GM11168 (cell line): ENCODE measurements at regions not wholly inside any gene's neighbourhood (a gene's known extent, or its start where the extent isn't known, plus 50 kb on each side); places are given as distances from the start of the nearest gene placed in this dataset.

ENCODE experiments used
- in situ Hi-C: fragments of 300-500 bp; cut with MboI; formaldehyde crosslinking; loops from one replicate; pipeline ENCODE4 v1.12.0; 2022; ENCODE audit warnings: low sequenced_read_pairs; ENCODE audit not compliant: unreplicated experiment

- in situ Hi-C loops = no loop called here
Observed at GRCh38 chr14:98298481-98299244, 973.3 kb downstream of the BCL11B start.

DNA sequence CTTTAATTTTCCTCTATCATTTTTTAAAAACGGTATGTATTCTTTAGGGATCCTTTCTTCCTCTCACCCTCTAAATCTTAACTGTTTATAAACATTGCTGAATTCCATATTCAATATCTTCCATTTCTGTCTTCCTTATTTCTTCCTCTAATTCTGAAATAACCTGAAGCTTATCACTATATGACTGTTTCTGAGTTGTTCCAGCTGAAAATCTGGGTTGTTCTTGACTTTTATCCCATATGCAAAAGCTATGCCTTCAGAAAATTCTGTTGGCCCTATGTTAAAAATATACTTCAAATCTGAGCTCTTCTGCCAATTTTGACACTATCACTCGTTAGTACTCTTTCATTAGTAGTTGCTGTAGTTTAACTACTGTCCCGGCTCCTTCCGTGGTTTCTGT, 970.3 kb downstream of the BCL11B start:
- in situ Hi-C loops = no loop called here

- in situ Hi-C loops = no loop called here
Observed at GRCh38 chr14:98304574-98304973, 967.4 kb downstream of the BCL11B start.

GRCh38 chr14:98309591-98309990, 962.4 kb downstream of the BCL11B start:
- in situ Hi-C loops = no loop called here

GRCh38 chr14:98312006-98312405, 960.0 kb downstream of the BCL11B start:
- in situ Hi-C loops = no loop called here

DNA sequence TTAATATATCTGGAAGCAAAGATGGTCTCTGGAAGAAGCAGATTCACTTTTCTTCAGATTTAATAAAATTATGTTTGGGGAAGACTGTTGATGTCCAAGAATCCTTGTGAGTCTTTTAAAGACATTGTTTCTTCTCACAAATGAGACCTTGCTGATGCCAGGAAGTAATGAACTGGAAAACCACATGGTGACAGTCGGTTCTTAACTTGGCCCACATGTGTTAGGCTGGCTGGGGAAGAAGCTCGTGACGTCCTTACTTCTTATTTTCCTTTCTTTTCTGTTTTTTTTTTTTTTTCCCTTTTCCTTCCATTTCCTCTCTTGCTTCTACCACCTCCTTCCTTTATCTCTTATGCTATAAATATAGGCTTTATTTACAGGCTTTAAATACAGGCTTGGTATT, 950.2 kb downstream of the BCL11B start:
- in situ Hi-C loops = no loop called here

DNA sequence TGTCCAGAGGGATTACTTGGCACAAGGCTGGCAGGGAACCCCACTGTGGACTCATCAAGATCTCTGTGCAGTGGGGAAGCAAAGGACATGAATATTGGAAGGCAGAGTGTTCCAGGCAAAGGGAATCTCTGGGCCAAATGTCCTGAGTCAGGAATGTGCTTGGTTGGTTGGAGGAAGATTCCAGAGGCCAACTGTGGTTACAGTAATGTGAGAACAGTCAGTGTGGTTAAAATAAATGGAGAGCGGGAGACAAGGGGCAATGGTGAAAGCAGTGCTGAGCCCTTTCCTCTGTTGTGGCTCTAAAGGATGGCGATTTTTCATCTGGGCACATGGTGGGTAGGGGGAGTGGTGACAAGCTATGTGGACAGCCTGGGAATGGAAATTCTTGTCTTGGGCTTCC, 948.2 kb downstream of the BCL11B start:
- in situ Hi-C loops = no loop called here

DNA sequence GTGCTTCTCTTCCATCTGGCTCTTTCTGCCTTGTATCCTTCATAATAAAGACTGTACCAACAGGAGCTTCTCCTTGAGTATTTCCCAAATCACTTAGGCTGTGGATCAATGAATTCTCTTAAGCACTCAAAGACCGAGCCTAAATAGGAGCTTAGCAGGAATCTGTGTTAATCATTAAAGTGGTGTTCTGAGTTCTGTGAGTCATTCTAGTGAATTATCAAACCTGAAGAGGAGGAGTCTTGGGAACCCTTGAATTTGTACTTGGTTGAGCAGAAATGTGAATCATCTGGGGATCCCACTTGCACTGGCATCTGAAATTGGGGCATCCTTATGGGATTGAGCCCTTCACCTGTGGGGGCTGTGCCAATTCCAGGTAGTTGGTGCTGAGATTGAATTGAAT, 946.2 kb downstream of the BCL11B start:
- in situ Hi-C loops = no loop called here

GRCh38 chr14:98328496-98328895, 943.5 kb downstream of the BCL11B start:
- in situ Hi-C loops = no loop called here

DNA sequence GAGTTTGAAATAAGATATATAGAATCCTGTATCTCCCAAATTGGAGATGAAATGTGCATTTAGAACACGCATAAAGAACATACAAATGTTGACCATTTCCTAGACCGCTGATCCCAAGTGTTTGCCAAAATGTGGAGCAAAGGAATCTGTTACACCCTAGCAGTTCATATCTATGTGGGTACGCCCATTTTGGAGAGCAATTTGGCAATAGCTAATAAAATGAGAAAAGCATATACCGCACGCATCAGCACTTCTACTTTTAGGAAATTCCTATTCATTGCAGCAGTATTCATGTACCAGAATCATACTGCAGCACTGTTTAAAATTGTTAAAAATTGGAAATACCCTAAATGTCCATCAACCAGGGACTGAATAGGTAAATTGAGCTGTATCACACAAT, 937.8 kb downstream of the BCL11B start:
- in situ Hi-C loops = no loop called here

DNA sequence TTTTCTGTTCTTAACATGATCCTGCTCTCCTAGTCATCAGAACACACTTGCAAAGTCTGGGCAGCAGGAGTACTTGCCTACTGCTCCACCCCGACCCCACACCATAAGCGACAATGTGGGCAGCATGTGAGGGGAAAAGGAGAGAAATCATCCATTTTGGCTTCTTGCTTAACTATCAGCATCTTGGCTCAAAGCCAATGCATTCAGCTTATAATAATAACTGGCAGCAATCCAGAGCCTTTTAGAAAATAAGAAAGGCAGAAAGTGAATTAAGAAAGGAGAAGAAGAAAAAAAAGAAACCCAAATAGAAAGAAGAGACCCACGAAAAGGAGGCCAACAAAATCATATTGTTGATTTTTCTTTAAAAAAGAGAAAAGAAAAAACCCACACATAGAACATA, 930.8 kb downstream of the BCL11B start:
- in situ Hi-C loops = no loop called here

GRCh38 chr14:98345161-98345560, 926.8 kb downstream of the BCL11B start:
- in situ Hi-C loops = no loop called here

DNA sequence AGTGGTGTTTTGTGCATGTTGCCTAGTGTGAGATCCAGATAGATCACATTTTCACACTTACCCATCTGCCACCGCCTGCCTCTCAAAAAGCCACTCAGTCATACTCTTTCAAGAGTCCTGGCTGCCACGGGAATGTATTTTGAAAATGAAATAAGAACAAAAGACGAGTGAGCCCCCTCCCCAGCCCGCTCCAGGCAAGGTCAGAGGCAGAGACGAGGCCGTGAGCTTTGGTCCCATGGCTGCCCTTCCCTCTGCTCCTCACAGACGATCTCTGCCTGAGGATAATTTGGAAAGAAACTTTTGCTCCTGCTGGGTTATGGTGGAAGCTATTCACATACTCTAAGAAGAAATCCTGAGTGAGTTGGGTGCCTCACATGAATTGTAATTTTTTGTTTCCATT, 924.3 kb downstream of the BCL11B start:
- in situ Hi-C loops = no loop called here

DNA sequence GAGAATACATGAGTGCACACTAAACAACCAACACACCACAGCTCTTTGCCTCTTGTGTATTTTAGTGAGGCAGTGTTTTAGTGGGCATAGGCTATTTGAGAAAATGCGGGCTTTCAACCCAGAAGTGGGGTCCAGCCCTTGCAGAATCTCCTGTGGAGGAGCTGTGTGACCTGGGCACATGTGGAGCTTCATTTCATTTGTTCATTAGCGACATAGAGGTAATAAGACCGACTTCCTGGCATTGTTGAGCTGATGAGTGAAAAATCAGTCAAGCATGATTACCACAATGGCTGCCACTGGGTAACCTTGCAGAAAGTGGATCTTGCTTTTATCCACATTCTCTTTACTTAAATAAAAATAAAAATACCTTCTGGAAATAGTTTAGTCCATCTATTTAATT, 923.5 kb downstream of the BCL11B start:
- in situ Hi-C loops = no loop called here

GRCh38 chr14:98350213-98350612, 921.8 kb downstream of the BCL11B start:
- in situ Hi-C loops = no loop called here

DNA sequence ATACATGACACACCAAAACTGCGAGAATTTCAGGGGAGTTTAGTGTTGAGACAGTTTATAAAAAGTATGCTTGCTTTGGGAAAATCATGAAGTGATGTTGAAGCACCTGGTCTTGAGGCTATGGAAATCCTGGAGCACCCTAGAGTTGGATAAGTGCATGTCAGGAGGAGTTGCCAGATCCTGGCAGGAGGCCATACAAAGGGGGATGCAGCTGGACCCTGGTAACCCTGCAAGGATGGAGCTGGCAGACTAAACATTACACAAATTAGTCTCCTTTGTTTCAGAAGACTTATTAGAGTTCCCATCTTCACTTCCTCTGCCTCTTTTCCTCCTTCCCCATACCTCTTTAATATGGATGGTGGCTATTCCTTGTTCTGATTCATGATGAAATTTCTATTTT, 907.0 kb downstream of the BCL11B start:
- in situ Hi-C loops = no loop called here

GRCh38 chr14:98366429-98366828, 905.6 kb downstream of the BCL11B start:
- in situ Hi-C loops = no loop called here

GRCh38 chr14:98368221-98368620, 903.8 kb downstream of the BCL11B start:
- in situ Hi-C loops = no loop called here

DNA sequence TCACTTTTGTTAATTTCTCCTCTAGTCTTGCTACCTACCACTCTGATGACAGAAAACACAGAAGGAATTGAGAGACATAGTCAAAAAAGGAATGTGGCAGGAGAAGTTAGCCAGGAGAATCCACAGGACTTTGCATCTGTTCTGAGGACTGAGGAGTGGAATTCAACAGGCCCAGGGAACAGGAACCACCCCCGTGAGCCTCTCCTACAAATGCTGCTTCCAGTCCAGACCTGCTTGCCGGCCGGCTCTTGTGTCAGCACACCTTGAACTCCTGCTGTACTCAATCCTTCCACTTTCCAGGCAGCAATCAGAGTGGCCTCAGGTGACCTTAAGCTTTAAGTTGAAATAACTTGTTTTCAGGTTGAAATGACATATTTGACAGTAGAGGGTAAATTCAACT, 903.1 kb downstream of the BCL11B start:
- in situ Hi-C loops = no loop called here

DNA sequence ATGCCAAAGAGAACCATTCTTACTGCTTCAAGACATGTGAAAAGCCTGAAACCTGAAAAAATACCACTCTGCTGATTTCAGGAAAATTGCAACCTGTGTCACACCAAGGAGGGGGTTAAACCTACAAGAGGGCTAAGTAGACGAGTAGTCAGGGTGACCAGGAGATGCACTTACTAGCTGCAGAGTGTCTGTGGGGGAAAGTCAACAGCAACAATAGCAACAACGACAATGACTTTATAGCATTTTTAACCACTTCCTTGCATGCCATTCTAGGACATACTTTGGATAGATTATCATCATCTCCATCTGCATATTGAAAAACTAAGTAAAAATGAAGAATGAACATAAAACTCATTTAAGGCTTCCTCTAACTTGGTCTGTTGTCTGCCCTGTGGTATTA, 902.7 kb downstream of the BCL11B start:
- in situ Hi-C loops = no loop called here

GRCh38 chr14:98370352-98370751, 901.6 kb downstream of the BCL11B start:
- in situ Hi-C loops = no loop called here

DNA sequence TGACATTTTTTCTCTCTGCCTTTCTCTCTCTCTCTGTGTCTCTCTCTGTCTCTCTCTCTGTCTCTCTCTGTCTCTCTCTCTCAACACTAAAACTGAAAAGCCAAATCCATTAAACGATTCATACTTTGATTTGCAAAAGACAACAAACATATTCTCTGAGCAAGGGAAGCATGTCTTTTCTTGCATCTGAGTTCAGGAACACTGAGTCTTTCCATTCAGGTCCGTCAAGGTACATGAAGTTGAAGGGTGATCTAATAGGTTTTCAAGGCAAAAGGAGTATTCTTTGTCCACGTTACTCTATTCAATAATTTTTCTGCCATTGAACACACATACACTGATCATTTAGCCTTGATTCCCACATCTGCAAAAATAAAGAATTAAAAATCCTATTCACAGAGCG, 900.9 kb downstream of the BCL11B start:
- in situ Hi-C loops = no loop called here

DNA sequence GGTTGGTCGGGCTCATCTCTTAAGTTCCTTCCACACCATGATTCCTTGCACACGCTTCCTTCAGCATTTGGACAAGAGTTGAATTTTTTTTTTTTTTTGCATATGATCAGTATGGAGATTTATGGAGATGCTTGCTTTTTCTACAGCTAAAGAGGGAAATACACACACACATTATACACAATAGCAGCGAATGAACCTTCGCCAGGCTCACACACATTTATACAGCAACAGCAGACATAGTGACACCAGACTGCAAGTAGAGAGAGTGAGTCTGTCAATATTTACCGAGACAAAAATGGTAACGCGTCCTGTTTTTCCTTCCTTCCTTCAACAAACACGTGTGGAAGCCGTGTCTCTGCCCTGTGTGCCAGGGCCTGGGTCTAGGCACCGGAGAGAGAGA, 897.9 kb downstream of the BCL11B start:
- in situ Hi-C loops = no loop called here
